Ammon's horn (tissue), 1 donor: ENCODE measurements at regions not wholly inside any gene's neighbourhood (a gene's known extent, or its start where the extent isn't known, plus 50 kb on each side); places are given as distances from the start of the nearest gene placed in this dataset.

Experiments used
- DNase-seq: peaks from one replicate; pipeline ENCODE4 v3.0.0-alpha.2; 2016; ENCODE audit warnings: low spot score

DNA sequence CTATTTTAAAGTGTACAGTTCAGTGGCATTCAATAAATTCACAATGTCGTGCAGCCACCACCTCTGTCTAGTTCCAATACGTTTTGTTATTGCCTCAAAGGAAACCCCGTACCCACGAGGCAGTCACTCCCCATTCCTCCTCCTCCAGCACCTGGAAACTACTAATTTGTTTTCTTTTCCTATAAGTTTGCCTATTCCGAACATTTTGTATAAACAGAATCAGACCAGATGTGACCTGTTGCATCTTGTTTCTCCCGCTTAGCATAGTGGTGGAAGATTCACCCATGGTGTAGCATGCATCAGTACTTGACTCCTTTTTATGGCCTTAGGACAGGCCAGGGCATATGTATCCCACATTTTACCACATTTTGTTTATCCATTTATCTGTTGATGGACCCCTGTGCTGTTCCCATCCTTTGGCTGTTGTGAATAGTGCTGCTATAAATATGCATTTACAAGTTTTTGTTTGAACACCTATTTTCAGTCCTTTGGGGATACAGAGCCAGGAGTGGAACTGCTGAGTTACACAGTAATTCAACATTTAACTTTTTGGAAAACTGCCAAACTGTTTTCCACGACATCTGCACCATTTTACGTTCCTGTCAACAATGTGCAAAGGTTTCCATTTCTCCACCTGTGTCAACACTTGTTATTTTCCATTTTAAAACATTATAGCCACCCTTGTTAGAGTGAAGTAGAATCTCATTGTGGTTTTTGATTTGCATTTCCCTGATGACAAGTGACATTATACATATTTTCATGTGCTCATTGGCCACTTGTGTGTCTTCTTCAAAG is 57.8 kb upstream of the STX18 start:
- DNase-seq: no peak

DNA sequence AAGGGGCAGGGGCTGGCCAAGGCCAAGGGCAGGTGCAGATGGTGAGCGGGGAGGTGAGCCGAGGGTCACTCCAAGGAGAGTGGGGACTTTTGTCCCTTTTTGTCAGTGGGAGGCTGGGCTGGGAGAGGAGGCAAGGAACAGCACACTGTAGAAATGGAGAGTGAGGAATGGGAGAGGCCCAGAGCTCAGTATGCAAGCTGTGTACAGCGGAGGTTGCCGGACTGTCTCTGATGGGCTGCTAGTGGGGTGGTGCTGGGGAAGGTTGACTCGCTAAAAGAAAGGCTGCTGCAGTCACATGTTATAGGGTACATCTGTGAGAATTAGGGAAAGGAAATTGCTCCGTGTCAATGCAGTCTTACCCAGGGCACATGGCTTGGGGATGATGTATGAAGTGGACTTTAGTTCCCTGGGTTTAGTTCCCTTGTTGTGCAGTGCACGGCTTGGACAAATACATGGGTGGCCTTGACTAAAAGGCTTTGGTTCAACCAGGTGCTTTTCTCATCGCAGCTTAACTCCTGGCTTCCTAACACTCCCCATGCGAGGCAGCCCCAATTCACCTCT is 57.1 kb upstream of the STX18 start:
- DNase-seq: no peak

DNA sequence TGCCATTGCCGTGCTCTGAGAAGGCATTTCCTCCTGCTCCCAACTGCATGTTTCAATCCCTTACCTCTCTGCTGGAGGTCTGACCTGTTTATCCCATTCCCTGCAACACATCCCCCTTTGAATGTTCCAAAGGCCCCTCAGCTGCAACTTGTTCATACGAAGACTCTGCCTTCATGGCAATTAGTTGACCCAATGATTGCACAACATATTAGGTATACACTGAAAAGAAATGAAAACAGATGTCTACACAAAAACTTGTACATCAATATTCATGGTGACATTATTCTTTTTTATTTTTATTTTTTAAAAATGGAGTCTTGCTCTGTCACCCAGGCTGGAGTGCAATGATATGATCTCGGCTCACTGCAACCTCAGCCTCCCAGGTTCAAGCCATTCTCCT is 54.9 kb upstream of the STX18 start:
- no peak for DNase-seq

DNA sequence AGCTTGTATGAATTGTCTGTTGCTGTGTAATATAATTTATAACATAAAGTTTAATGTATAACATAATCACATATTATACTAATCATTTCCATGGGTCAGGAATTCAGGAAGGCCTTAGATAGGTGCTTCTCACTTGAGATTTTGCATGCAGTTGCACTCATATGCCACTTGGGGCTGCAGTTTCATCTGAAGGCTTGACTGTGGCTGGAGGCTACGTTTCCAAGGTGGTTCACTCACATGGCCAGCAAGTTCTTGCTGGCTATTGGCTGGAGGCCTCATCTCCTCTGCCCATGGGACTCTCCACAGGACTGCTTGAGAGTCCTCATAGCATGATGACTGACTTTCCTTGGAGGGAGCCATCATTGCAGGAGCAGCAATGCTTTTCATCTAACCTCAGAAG is 53.4 kb upstream of the STX18 start:
- no peak for DNase-seq

DNA sequence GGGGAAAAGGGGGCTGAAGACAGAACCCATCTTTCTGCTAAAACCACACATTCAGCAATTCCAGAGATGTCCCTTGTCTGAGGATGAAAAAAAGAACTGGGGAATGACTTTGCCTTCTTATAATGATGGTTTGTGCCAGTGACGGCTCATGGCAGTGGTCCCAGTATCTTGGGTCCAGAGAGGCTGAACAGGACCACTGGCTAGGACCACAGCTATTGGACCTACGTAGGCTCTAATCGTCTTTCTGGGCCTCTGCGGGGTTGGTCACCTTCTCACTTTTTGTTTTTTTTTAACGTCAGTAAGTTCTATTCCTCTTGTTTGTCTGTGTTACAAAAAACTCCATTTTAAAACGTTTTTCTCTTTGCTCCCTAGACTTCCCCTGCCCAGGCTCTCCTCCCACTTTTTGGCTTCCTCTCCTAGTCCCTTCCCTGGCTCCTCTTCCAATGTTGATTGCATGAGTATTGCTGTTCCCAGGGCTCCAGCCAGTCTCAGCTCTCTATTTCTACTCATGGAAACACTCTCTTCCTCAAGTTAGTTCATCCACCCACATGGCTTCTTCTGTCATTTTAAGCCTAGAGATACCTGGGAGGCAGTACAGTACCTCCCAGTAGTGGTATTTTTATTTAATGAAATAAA is 52.6 kb upstream of the STX18 start:
- no peak for DNase-seq

DNA sequence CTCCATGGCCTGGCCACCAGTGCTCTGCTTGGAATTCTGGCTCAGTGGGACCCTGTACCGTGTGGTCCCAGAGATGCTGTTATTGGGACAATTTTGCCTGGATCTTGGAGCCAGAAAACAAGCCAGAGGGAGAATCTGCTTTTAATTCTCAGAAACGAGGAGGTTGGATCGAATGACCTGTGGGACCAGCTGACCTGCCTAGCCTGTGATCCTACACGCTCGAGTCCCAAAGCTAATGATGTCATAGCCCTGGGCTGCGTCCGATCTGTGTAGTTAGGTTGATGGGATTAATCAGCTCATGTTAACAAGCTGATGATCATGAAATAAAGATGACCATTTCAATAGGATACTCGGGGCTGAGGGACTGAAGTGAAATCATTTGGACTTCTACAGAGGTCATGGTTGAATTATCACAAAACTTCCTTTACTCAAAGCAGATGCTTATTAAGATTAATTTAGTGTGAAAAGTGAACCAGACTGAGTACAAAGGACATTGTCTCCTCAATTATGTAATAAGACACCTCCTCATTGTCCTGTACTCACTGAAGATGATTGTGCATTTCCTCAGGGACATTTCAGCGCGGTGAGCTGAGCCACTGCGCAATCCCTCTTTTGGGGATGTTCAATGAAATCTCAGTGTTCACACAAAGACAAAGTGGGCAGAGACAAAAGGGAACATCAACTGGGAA is 51.9 kb upstream of the STX18 start:
- no peak for DNase-seq

DNA sequence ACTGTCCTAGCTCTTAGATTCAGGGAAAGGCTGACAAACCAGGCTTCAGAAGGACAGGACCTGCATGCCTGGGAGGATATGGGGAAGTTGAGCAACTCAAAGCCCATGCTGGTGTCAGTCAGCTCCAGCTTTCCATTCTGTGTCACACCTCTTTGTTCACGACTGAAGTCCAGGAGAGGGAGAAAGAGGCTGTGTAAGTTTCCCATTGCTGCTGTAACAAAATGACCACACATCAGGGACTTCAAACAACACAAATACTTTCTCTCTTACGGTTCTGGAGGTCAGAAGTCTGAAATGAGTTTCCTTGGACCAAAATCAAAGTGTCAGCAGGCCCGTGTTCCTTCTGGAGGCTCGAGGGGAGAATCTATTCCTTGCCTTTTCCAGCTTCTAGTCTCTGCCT is 50.6 kb upstream of the STX18 start:
- no peak for DNase-seq
